ENCODE measurements at regions not wholly inside any gene's neighbourhood (a gene's known extent, or its start where the extent isn't known, plus 50 kb on each side); places are given as distances from the start of the nearest gene placed in this dataset.
A peak's percentile ranks its signal among the peaks of the same experiment; 100 is the strongest.

GRCh38 chr4:188627892-188628291, 488.7 kb downstream of the TRIML1 start:
- Histone ChIP-seq H3K9me3 (peaks cover 22% of the 10 kb centered on the region), H3K27ac (peak overlapping the region; percentile 97; the same call in 1 of the 2 replicates), H3K4me3 (no peak overlapping the region), H4K20me1 (no peaks in the 10 kb centered on the region), H3K4me2 (0 out of 2 replicates have a peak overlapping the region, but pooled peaks have one; percentile 16), H3K36me3 (peaks cover 10% of the 10 kb centered on the region; the same call in 1 of the 2 replicates), H3K27me3 (no peaks in the 10 kb centered on the region), H3K9ac (no peak overlapping the region), H3K4me1 (peaks cover 46% of the 10 kb centered on the region)
- TF ChIP-seq Cebpa-rat (IDR thresholded peaks at IDR 0.05): no peak

GRCh38 chr4:188639479-188640100, 500.3 kb downstream of the TRIML1 start:
- Histone ChIP-seq H3K4me2 (no peak overlapping the region), H3K27ac (no peak overlapping the region), H3K27me3 (no peaks in the 10 kb centered on the region), H3K36me3 (no peaks in the 10 kb centered on the region), H3K9me3 (0 out of 2 replicates have a peak, but pooled peaks cover 4% of the 10 kb centered on the region), H3K9ac (no peak overlapping the region), H4K20me1 (no peaks in the 10 kb centered on the region), H3K4me3 (no peak overlapping the region), H3K4me1 (no peaks in the 10 kb centered on the region; the same call in 1 of the 2 replicates)
- no peak for TF ChIP-seq Cebpa-rat (IDR thresholded peaks at IDR 0.05)

DNA sequence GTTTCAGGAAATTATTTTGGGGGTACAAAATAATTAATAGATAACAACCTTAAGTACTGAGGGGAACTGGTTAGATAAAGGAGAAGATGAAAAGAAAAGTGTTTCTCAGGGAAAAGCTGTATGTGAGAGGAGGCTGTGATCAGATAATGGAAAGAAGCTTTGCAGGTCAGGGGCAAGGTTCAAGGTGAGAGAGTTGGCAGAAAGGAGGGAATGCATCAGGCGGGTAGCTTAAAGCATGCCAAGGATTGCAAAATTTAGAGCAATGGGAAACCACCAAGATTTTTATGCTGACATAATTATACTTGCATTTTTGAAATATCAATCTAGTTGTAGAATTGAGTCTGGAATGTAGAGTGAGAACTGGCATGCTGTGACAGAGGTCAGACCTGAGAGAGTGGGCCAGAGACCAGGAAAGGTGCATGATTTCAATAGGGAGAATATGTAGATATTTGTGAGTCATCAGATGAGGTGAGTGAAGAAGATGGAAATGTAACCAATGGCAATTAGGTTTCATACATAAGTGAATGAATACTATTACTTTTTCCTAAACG, 508.7 kb downstream of the TRIML1 start:
- Histone ChIP-seq H3K27me3 (no peaks in the 10 kb centered on the region), H3K4me1 (no peaks in the 10 kb centered on the region), H4K20me1 (no peaks in the 10 kb centered on the region), H3K4me2 (no peak overlapping the region), H3K4me3 (no peak overlapping the region), H3K27ac (no peak overlapping the region), H3K36me3 (no peaks in the 10 kb centered on the region), H3K9me3 (no peaks in the 10 kb centered on the region), H3K9ac (no peak overlapping the region)
- TF ChIP-seq Cebpa-rat (IDR thresholded peaks at IDR 0.05): no peak

- Histone ChIP-seq H3K9me3 (no peaks in the 10 kb centered on the region), H3K27ac (no peak overlapping the region), H3K9ac (no peak overlapping the region), H3K27me3 (no peaks in the 10 kb centered on the region), H3K36me3 (no peaks in the 10 kb centered on the region), H3K4me3 (no peak overlapping the region), H3K4me1 (no peaks in the 10 kb centered on the region), H4K20me1 (no peaks in the 10 kb centered on the region), H3K4me2 (no peak overlapping the region)
- no peak for TF ChIP-seq Cebpa-rat (IDR thresholded peaks at IDR 0.05)
These were observed 510.4 kb downstream of the TRIML1 start for GRCh38 chr4:188649635-188650034.

DNA sequence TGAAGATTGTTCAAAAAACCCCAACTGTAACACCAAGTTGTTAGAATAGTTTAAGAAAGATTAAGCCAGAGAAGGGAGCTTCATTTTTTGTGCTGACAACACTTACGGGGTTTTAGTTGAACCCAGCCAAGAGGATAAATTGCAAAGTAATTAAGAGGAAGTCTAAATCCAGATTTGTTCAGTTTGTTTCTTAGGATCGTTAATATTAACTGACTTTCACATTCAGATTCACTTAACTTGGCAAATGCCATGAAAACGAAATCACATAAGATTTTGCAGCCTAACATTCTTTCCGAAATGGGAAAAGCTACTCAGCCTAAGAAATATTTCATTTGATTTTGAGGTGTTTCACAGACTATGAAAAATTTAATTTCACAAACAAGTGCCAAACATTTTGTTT, 511.3 kb downstream of the TRIML1 start:
- no peaks in the 10 kb centered on the region for H3K9me3 ChIP-seq
- no peaks in the 10 kb centered on the region for H3K4me1 ChIP-seq
- no peak overlapping the region for H3K27ac ChIP-seq
- no peak overlapping the region for H3K4me2 ChIP-seq
- H3K27me3 ChIP-seq: no peaks in the 10 kb centered on the region
- H3K36me3 ChIP-seq: no peaks in the 10 kb centered on the region
- H3K4me3 ChIP-seq: no peak overlapping the region
- no peak for TF ChIP-seq Cebpa-rat (IDR thresholded peaks at IDR 0.05)
- no peak overlapping the region for H3K9ac ChIP-seq
- no peaks in the 10 kb centered on the region for H4K20me1 ChIP-seq

DNA sequence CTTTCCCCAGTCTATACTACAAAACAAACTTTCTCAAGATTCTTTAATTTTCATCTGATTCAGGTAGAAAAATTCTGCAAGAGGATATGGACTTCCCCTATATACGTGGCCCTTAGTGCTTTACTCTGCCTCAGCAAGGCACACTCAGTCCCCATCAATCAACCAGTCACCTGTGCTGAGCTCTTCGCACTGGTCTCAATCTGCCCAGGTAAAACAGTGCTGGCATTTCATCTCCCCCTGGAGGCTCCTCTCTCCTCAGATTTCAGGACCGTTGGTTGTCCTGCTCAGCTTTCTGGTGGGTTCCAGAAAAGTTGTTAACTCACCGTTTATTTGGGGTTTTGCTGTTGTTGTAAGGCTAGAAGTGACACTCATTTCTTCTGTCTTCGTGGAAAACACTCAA, 518.1 kb downstream of the TRIML1 start:
- TF ChIP-seq Cebpa-rat (IDR thresholded peaks at IDR 0.05): no peak
- Histone ChIP-seq H3K4me3 (no peak overlapping the region), H3K27ac (no peak overlapping the region), H3K4me1 (no peaks in the 10 kb centered on the region), H4K20me1 (no peaks in the 10 kb centered on the region), H3K36me3 (no peaks in the 10 kb centered on the region), H3K27me3 (no peaks in the 10 kb centered on the region), H3K9ac (no peak overlapping the region), H3K9me3 (peaks cover 10% of the 10 kb centered on the region), H3K4me2 (no peak overlapping the region)

GRCh38 chr4:188658958-188659522, 519.8 kb downstream of the TRIML1 start:
- TF ChIP-seq Cebpa-rat (IDR thresholded peaks at IDR 0.05): no peak

DNA sequence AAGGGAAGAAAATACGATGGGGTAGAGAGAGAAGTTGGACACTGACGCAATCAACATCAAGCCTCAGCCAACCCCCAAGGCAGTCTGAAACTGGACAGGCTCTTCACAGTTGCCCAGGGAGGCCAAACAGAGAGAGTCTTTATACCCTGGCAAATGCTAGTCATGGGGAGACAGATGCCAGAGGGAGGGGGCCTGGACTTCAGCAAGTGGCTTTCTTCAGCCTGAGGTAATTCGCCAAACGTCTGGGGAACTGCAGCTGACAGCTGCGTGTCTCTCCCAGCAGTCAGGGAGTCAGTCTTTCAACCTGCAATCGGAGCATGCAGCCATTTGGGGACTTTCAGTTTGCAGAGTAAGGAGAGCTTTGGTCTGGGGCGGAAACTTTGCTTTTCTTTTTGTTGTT, 521.6 kb downstream of the TRIML1 start:
- H3K36me3 ChIP-seq: no peaks in the 10 kb centered on the region
- no peaks in the 10 kb centered on the region for H3K27me3 ChIP-seq
- no peaks in the 10 kb centered on the region for H3K4me1 ChIP-seq
- TF ChIP-seq Cebpa-rat (IDR thresholded peaks at IDR 0.05): no peak
- peak overlapping the region; percentile 46 for H3K4me2 ChIP-seq
- H3K27ac ChIP-seq: peak overlapping the region; percentile 55
- H3K9ac ChIP-seq: no peak overlapping the region
- H4K20me1 ChIP-seq: no peaks in the 10 kb centered on the region
- H3K4me3 ChIP-seq: no peak overlapping the region
- H3K9me3 ChIP-seq: peaks cover 10% of the 10 kb centered on the region

More at GRCh38 chr4:188658958-188659522, 519.8 kb downstream of the TRIML1 start:
- H3K4me3 ChIP-seq: no peak overlapping the region
- H4K20me1 ChIP-seq: no peaks in the 10 kb centered on the region
- H3K27me3 ChIP-seq: no peaks in the 10 kb centered on the region
- no peak overlapping the region for H3K27ac ChIP-seq
- H3K9ac ChIP-seq: no peak overlapping the region
- H3K9me3 ChIP-seq: peaks cover 10% of the 10 kb centered on the region
- no peaks in the 10 kb centered on the region for H3K36me3 ChIP-seq
- no peaks in the 10 kb centered on the region for H3K4me1 ChIP-seq
- no peak overlapping the region for H3K4me2 ChIP-seq

DNA sequence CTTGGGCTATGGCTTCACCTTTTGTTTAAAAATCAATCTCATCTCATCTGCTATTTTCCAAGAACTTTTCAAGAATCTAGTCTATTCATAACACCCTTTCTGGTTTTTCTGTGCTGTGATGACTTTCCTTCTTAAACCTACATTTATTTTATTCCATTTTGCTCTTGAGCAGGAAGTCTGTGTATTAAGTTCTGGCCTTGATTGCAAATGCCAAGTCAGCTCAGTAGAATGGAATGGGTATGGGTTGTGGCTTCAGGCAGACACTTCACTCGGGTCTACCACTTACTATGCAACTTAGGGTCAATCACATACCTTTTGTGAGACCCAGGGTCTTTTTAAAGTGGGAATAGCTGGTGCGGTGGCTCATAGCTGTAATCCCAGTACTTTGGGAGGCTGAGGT, 522.3 kb downstream of the TRIML1 start:
- Histone ChIP-seq H3K27me3 (no peaks in the 10 kb centered on the region), H3K36me3 (no peaks in the 10 kb centered on the region), H3K9ac (no peak overlapping the region), H3K27ac (peak overlapping the region; percentile 55; the same call in 1 of the 2 replicates), H3K9me3 (peaks cover 10% of the 10 kb centered on the region), H3K4me2 (peak overlapping the region; percentile 46), H3K4me1 (no peaks in the 10 kb centered on the region), H3K4me3 (no peak overlapping the region), H4K20me1 (no peaks in the 10 kb centered on the region)
- no peak for TF ChIP-seq Cebpa-rat (IDR thresholded peaks at IDR 0.05)

- Histone ChIP-seq H4K20me1 (no peaks in the 10 kb centered on the region), H3K27me3 (no peaks in the 10 kb centered on the region), H3K27ac (no peak overlapping the region), H3K36me3 (no peaks in the 10 kb centered on the region), H3K4me1 (no peaks in the 10 kb centered on the region), H3K4me2 (no peak overlapping the region), H3K4me3 (no peak overlapping the region), H3K9ac (no peak overlapping the region), H3K9me3 (peaks cover 10% of the 10 kb centered on the region)
- TF ChIP-seq Cebpa-rat (IDR thresholded peaks at IDR 0.05): no peak
These were observed 524.1 kb downstream of the TRIML1 start for GRCh38 chr4:188663369-188663768.
